Smooth muscle cell (in vitro differentiated cells): ENCODE measurements at regions not wholly inside any gene's neighbourhood (a gene's known extent, or its start where the extent isn't known, plus 50 kb on each side); places are given as distances from the start of the nearest gene placed in this dataset.

ENCODE experiments used
- DNase-seq: peaks from one replicate; lab custom pipeline; 2025; ENCODE audit not compliant: unreplicated experiment; lab: John Stamatoyannopoulos, UW
- H2AFZ ChIP-seq: fragments of 200-600 bp; sonication (generic); 2 replicates; pipeline ENCODE4 v1.6.0; 2016; ENCODE audit warnings: antibody characterized with exemption, low read depth, mild to moderate bottlenecking
- H3F3A ChIP-seq: fragments of 200-600 bp; sonication (generic); 2 replicates; pipeline ENCODE4 v1.6.0; 2017; ENCODE audit warnings: antibody characterized with exemption, low read depth
- H3K27ac ChIP-seq: fragments of 200-600 bp; sonication (generic); 2 replicates; pipeline ENCODE4 v1.5.1; 2016; ENCODE audit warnings: low read depth, mild to moderate bottlenecking
- H3K27me3 ChIP-seq: fragments of 200-600 bp; sonication (generic); 2 replicates; pipeline ENCODE4 v1.6.1; 2016; ENCODE audit warnings: low read depth, mild to moderate bottlenecking
- H3K36me3 ChIP-seq: fragments of 200-600 bp; sonication (generic); 2 replicates; pipeline ENCODE4 v1.5.1; 2016; ENCODE audit warnings: low read depth
- H3K4me1 ChIP-seq: fragments of 200-600 bp; sonication (generic); 2 replicates; pipeline ENCODE4 v1.5.1; 2016; ENCODE audit warnings: low read depth
- H3K4me2 ChIP-seq: fragments of 200-600 bp; sonication (generic); 2 replicates; pipeline ENCODE4 v1.6.0; 2016; ENCODE audit warnings: mild to moderate bottlenecking
- H3K4me3 ChIP-seq: fragments of 200-600 bp; sonication (generic); 2 replicates; pipeline ENCODE4 v1.5.1; 2016; ENCODE audit warnings: mild to moderate bottlenecking
- H3K79me2 ChIP-seq: fragments of 200-600 bp; sonication (generic); 2 replicates; pipeline ENCODE4 v1.6.0; 2016; ENCODE audit warnings: low read depth, mild to moderate bottlenecking
- H3K9ac ChIP-seq: fragments of 200-600 bp; sonication (generic); 2 replicates; pipeline ENCODE4 v1.6.0; 2016; ENCODE audit warnings: low read depth
- H3K9me3 ChIP-seq: fragments of 200-600 bp; sonication (generic); replicated peaks from 2 replicates; pipeline ENCODE4 v1.5.1; 2016; ENCODE audit warnings: low read depth
- H4K20me1 ChIP-seq: fragments of 200-600 bp; sonication (generic); 2 replicates; pipeline ENCODE4 v1.6.0; 2016; ENCODE audit warnings: low read depth
- WGBS: methylation state at CpG from one replicate; pipeline ENCODE4 v1.1.7; 2016; ENCODE audit warnings: low lambda C conversion rate; 5-methylcytosine and 5-hydroxymethylcytosine counted together
- TF ChIP-seq, protein P1 (sequence below): fragments of 200-600 bp; sonication (generic); IDR thresholded peaks from 2 replicates; pipeline ENCODE4 v1.5.1; 2017; ENCODE audit warnings: borderline replicate concordance, mild to moderate bottlenecking, antibody characterized with exemption; ENCODE audit not compliant: insufficient read depth, poor library complexity, severe bottlenecking

DNA sequence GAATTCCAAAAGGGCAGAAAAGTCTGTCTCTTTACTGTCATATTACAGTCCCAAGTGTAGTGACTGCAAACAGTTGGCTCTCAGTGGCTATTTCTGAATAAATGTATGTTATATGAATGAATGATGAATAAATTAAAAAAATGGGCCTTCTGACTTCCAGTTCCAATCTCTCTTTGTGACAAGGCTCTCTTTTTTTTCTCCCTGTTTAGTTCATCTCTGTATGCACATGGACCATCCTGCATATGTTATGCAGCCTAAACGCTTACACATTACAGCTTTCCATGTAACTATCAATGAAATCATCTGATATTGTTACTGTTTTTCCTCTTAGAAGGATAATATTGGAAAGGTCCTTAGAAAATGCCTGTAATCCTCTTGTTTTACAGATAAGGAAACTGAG, 363.0 kb downstream of the NUF2 start:
- Histone ChIP-seq H3K9ac (no peak overlapping the region), H2AFZ (no peak overlapping the region), H3K9me3 (no peaks in the 10 kb centered on the region), H3K4me2 (no peak overlapping the region), H3K27ac (no peak overlapping the region), H3F3A (no peaks in the 10 kb centered on the region), H3K27me3 (no peaks in the 10 kb centered on the region), H4K20me1 (no peaks in the 10 kb centered on the region), H3K4me1 (no peaks in the 10 kb centered on the region), H3K79me2 (no peaks in the 10 kb centered on the region), H3K36me3 (no peaks in the 10 kb centered on the region), H3K4me3 (no peak overlapping the region)
- no peak for DNase-seq
- WGBS = 84% methylated on average over 1 of the region's 1 CpG
- TF ChIP-seq, protein P1, sequence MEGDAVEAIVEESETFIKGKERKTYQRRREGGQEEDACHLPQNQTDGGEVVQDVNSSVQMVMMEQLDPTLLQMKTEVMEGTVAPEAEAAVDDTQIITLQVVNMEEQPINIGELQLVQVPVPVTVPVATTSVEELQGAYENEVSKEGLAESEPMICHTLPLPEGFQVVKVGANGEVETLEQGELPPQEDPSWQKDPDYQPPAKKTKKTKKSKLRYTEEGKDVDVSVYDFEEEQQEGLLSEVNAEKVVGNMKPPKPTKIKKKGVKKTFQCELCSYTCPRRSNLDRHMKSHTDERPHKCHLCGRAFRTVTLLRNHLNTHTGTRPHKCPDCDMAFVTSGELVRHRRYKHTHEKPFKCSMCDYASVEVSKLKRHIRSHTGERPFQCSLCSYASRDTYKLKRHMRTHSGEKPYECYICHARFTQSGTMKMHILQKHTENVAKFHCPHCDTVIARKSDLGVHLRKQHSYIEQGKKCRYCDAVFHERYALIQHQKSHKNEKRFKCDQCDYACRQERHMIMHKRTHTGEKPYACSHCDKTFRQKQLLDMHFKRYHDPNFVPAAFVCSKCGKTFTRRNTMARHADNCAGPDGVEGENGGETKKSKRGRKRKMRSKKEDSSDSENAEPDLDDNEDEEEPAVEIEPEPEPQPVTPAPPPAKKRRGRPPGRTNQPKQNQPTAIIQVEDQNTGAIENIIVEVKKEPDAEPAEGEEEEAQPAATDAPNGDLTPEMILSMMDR = no peak

DNA sequence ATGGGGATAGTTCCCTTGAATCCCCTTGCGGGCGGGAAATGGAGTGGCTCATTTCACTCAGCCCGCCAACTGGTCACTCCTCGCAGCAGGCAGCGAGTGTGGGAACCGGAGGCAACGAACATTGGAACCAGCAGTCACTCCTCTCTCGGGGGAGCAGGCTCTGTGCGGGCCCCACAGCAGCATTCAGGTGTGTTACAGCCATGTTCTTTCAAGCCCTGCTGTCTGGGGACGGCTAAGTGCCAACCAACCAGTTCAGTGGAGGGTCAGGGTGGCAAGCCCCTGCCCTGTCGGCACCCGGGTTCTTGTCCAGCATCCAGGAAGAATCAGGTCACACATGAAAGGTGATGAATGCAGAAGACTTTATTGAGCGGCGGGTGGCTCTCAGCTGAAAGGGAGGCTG, 370.5 kb downstream of the NUF2 start:
- H2AFZ ChIP-seq = no peak overlapping the region
- no peaks in the 10 kb centered on the region for H3K79me2 ChIP-seq
- 97% methylated on average over 14 of the region's 14 CpGs for WGBS
- no peak overlapping the region for H3K9ac ChIP-seq
- no peaks in the 10 kb centered on the region for H3K9me3 ChIP-seq
- TF ChIP-seq, protein P1 = no peak
- no peaks in the 10 kb centered on the region for H3K36me3 ChIP-seq
- H3F3A ChIP-seq = no peaks in the 10 kb centered on the region
- H4K20me1 ChIP-seq = no peaks in the 10 kb centered on the region
- DNase-seq = no peak
- no peaks in the 10 kb centered on the region for H3K4me1 ChIP-seq
- H3K27ac ChIP-seq = no peak overlapping the region
- H3K4me2 ChIP-seq = no peak overlapping the region
- no peaks in the 10 kb centered on the region for H3K27me3 ChIP-seq
- H3K4me3 ChIP-seq = no peak overlapping the region

DNA sequence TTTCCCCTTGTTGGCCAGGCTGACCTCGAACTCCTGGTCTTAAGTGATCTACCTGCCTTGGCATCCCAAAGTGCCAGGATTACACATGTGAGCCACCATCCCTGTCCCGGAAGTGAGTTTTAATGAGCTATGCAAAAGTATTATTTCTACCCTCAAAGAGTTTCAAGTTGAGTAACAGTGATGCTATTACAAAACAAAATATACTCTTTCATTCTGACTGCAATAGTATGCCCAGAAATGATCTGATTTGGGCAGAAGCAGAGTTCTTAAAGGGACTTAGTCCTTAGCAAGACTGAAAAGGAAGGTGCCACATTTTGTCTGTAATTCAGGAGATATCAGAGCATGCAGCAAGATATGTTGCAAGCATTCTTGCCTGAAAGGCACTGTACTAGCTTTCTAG, 375.4 kb downstream of the NUF2 start:
- H3K27ac ChIP-seq = no peak overlapping the region
- no peaks in the 10 kb centered on the region for H3K36me3 ChIP-seq
- no peak overlapping the region for H3K9ac ChIP-seq
- H2AFZ ChIP-seq = no peak overlapping the region
- TF ChIP-seq, protein P1 = no peak
- H4K20me1 ChIP-seq = no peaks in the 10 kb centered on the region
- H3F3A ChIP-seq = no peaks in the 10 kb centered on the region
- H3K4me3 ChIP-seq = no peak overlapping the region
- no peaks in the 10 kb centered on the region for H3K4me1 ChIP-seq
- no peak for DNase-seq
- no peak overlapping the region for H3K4me2 ChIP-seq
- no peaks in the 10 kb centered on the region for H3K9me3 ChIP-seq
- H3K27me3 ChIP-seq = no peaks in the 10 kb centered on the region
- WGBS = 91% methylated on average over 2 of the region's 2 CpGs
- H3K79me2 ChIP-seq = no peaks in the 10 kb centered on the region

DNA sequence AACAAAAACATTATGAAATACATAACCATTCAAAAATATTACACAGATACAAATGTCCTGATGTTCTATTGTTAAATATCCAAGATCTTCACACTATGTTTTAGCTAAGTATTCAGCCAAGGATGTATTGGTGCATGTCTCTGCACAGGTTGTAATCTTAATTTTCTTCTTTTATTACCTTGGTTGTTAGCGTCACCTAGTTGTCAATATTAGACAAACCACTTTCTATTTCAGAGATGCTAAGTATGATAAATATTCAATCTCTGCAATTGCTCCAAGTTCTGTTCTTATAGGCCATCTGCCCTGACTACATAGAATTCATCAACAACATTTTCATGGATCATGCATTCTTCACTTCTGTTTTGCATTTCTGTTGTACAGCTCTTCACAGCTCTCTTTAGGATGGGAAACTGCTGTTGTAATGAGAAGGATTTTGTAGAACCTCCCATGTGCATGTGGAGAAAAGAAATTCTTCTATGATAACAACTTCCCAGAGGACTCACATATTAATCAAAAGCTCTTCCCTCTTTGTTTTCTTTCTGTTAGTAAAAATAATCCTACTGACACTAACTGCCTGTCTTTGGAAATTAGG, 380.1 kb downstream of the NUF2 start:
- no peaks in the 10 kb centered on the region for H3K36me3 ChIP-seq
- 98% methylated on average over 1 of the region's 1 CpG for WGBS
- H4K20me1 ChIP-seq = no peaks in the 10 kb centered on the region
- no peaks in the 10 kb centered on the region for H3F3A ChIP-seq
- H3K79me2 ChIP-seq = no peaks in the 10 kb centered on the region
- DNase-seq = no peak
- TF ChIP-seq, protein P1 = no peak
- H3K9me3 ChIP-seq = no peaks in the 10 kb centered on the region
- H2AFZ ChIP-seq = no peak overlapping the region
- no peak overlapping the region for H3K9ac ChIP-seq
- H3K4me1 ChIP-seq = no peaks in the 10 kb centered on the region
- no peaks in the 10 kb centered on the region for H3K27me3 ChIP-seq
- H3K4me3 ChIP-seq = no peak overlapping the region
- H3K27ac ChIP-seq = no peak overlapping the region
- no peak overlapping the region for H3K4me2 ChIP-seq
